AG04449 (cell line): ENCODE measurements at regions not wholly inside any gene's neighbourhood (a gene's known extent, or its start where the extent isn't known, plus 50 kb on each side); places are given as distances from the start of the nearest gene placed in this dataset.

ENCODE experiments used
- CTCF ChIA-PET: fragments of 350-600 bp; formaldehyde crosslinking; extraction: SDS; loops from one replicate; lab custom pipeline; 2021; ENCODE audit warnings: antibody characterized with exemption; lab: Yijun Ruan, JAX
- POLR2A ChIA-PET: fragments of 400-600, 350-600 bp; formaldehyde crosslinking; extraction: SDS; loops from one replicate; lab custom pipeline; 2020; ENCODE audit warnings: antibody characterized with exemption, inconsistent platforms; lab: Yijun Ruan, JAX
- DNase-seq: peaks from one replicate; pipeline ENCODE4 v3.0.0-alpha.2; 2010; ENCODE audit warnings: low read depth, low spot score
- H3K4me3 ChIP-seq: 2 replicates; pipeline ENCODE4 v1.5.1; 2011; ENCODE audit warnings: low read depth, mild to moderate bottlenecking, control low read depth, low read length
- TF ChIP-seq, protein P1 (sequence below): IDR thresholded peaks from one replicate; pipeline ENCODE4 v1.5.1; 2011; ENCODE audit warnings: mild to moderate bottlenecking, moderate library complexity, low read length, control low read depth, inconsistent platforms; ENCODE audit not compliant: insufficient read depth; ENCODE audit errors: missing control alignments

- no peak for DNase-seq
- no peak overlapping the region for H3K4me3 ChIP-seq
- TF ChIP-seq, protein P1, sequence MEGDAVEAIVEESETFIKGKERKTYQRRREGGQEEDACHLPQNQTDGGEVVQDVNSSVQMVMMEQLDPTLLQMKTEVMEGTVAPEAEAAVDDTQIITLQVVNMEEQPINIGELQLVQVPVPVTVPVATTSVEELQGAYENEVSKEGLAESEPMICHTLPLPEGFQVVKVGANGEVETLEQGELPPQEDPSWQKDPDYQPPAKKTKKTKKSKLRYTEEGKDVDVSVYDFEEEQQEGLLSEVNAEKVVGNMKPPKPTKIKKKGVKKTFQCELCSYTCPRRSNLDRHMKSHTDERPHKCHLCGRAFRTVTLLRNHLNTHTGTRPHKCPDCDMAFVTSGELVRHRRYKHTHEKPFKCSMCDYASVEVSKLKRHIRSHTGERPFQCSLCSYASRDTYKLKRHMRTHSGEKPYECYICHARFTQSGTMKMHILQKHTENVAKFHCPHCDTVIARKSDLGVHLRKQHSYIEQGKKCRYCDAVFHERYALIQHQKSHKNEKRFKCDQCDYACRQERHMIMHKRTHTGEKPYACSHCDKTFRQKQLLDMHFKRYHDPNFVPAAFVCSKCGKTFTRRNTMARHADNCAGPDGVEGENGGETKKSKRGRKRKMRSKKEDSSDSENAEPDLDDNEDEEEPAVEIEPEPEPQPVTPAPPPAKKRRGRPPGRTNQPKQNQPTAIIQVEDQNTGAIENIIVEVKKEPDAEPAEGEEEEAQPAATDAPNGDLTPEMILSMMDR, result no peak
- ChIA-PET POLR2A (no interaction called here), CTCF (no interaction called here)
Observed at GRCh38 chr18:77377813-77378212, 128.2 kb downstream of the GALR1 start.

DNA sequence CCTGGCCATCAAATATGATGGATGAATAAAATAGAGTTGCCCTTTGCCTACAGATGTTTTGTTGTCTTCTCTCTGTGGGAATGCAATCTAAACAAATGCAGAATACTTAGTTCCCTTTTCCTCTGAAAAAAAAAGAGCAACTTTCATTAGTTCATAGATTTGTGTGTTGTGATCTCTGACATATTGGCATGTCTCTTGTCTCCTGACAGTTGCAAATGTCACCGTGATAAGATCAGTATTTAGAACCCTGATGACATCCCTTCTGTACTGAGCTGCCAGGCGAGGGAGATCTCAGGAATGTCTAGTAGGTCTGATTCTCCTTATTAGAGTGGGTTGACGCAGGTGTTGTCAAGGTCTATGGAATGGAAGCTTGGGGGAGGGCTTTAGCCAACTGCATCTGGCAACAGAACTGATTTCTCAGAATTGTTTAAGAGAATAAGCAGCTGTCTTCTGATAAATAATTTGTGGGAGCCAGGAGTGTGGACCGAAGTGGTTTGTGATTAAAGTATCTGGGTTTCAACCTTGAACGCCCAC lies 130.4 kb downstream of the GALR1 start:
- TF ChIP-seq, protein P1, result no peak
- CTCF ChIA-PET, result no interaction called here
- no peak for DNase-seq
- POLR2A ChIA-PET, result no interaction called here
- no peak overlapping the region for H3K4me3 ChIP-seq

DNA sequence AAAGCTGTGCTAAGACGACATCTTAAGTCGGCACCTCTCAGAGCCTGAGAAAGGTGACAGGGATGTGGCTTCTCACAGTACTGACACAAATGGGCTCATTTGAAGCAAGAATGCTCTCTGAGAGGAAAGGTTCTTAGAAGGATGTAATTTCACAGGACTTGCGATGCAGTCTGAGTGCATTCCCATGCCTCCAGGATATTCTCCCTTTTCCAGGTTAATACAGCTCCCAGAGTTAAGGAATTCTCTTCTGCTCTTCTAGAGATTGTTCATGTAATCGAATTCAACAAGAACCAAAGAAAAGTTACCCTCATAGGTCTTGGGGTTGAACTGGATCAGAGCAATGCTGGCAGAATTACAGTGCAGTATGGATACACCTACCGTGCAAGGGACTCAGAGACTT lies 131.0 kb downstream of the GALR1 start:
- no peak for DNase-seq
- POLR2A ChIA-PET, result no interaction called here
- CTCF ChIA-PET, result no interaction called here
- no peak overlapping the region for H3K4me3 ChIP-seq
- TF ChIP-seq, protein P1, result no peak

- ChIA-PET CTCF (no interaction called here), POLR2A (no interaction called here)
- TF ChIP-seq, protein P1, result no peak
- no peak overlapping the region for H3K4me3 ChIP-seq
- no peak for DNase-seq
Observed at GRCh38 chr18:77392321-77392720, 142.7 kb downstream of the GALR1 start.

GRCh38 chr18:77393519-77393918 lies 143.9 kb downstream of the GALR1 start:
- ChIA-PET CTCF (no interaction called here), POLR2A (no interaction called here)
- H3K4me3 ChIP-seq, result no peak overlapping the region
- DNase-seq, result no peak
- TF ChIP-seq, protein P1, result no peak

DNA sequence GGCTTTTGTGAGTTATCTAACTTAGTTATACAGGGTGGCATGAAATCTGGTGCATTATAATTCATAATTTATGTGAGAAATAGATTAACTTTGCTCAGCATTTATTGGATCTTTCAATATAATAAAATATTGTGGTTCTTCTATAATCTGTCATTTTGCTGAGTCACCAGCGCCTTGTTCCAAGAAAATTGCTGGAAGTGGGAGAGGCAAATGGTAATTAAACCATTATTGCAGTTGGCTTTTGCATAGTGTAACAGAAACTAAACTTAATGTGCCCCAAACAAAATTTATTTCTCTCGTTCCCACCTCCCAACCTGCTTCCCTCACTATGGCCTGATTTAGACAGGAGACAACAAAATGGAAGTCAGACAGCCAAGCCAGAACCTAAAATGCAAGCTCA lies 146.3 kb downstream of the GALR1 start:
- CTCF ChIA-PET, result no interaction called here
- TF ChIP-seq, protein P1, result no peak
- no peak for DNase-seq
- no peak overlapping the region for H3K4me3 ChIP-seq
- POLR2A ChIA-PET, result no interaction called here
